Neural cell (in vitro differentiated cells): ENCODE measurements at regions not wholly inside any gene's neighbourhood (a gene's known extent, or its start where the extent isn't known, plus 50 kb on each side); places are given as distances from the start of the nearest gene placed in this dataset.

ENCODE experiments used
- H2AFZ ChIP-seq: fragments of 200-600, 300-800 bp; sonication (generic), shearing (Covaris generic); 2 replicates; pipeline ENCODE4 v1.6.0; 2014; ENCODE audit warnings: low read depth, mild to moderate bottlenecking, antibody characterized with exemption, low read length, moderate library complexity
- H3F3A ChIP-seq: fragments of 200-600 bp; shearing (Covaris generic); 2 replicates; pipeline ENCODE4 v1.6.1; 2016; ENCODE audit warnings: mild to moderate bottlenecking, moderate library complexity, mixed read lengths, antibody characterized with exemption, low read length; ENCODE audit not compliant: insufficient read depth, poor library complexity, severe bottlenecking
- H3K27ac ChIP-seq: fragments of 200-600, 300-800 bp; sonication (generic), shearing (Covaris generic); 2 replicates; pipeline ENCODE4 v1.5.1; 2014; ENCODE audit warnings: mild to moderate bottlenecking, low read length, moderate library complexity
- H3K27me3 ChIP-seq: fragments of 300-800, 200-600 bp; sonication (generic), shearing (Covaris generic); 2 replicates; pipeline ENCODE4 v1.6.0; 2014; ENCODE audit warnings: mild to moderate bottlenecking, low read depth, low read length, moderate library complexity; ENCODE audit not compliant: insufficient read depth
- H3K36me3 ChIP-seq: fragments of 300-800, 200-600 bp; sonication (generic), shearing (Covaris generic); 2 replicates; pipeline ENCODE4 v1.5.1; 2014; ENCODE audit warnings: mild to moderate bottlenecking, antibody characterized with exemption, low read length, moderate library complexity; ENCODE audit not compliant: insufficient read depth
- H3K4me2 ChIP-seq: fragments of 300-800, 200-600 bp; sonication (generic), shearing (Covaris generic); 2 replicates; pipeline ENCODE4 v1.6.0; 2014; ENCODE audit warnings: mild to moderate bottlenecking, low read length
- H3K4me3 ChIP-seq: fragments of 300-800, 200-600 bp; sonication (generic), shearing (Covaris generic); 2 replicates; pipeline ENCODE4 v1.5.1; 2014; ENCODE audit warnings: mild to moderate bottlenecking, low read length, moderate library complexity
- H3K79me2 ChIP-seq: fragments of 200-600 bp; shearing (Covaris generic); replicated peaks from 2 replicates; pipeline ENCODE4 v1.6.0; 2014; ENCODE audit warnings: mild to moderate bottlenecking, low read length, moderate library complexity; ENCODE audit not compliant: insufficient read depth
- H3K9ac ChIP-seq: fragments of 300-800, 200-600 bp; sonication (generic), shearing (Covaris generic); 2 replicates; pipeline ENCODE4 v1.6.1; 2016; ENCODE audit warnings: mild to moderate bottlenecking, low read length, mixed read lengths
- H3K9me2 ChIP-seq: fragments of 200-600 bp; shearing (Covaris generic); 2 replicates; pipeline ENCODE4 v1.6.1; 2016; ENCODE audit warnings: mild to moderate bottlenecking, low read length, mixed read lengths; ENCODE audit not compliant: insufficient read depth
- H3K9me3 ChIP-seq: fragments of 200-600, 300-800 bp; sonication (generic), shearing (Covaris generic); 2 replicates; pipeline ENCODE4 v1.6.1; 2016; ENCODE audit warnings: mild to moderate bottlenecking, mixed run types, low read length, moderate library complexity, mixed read lengths
- H4K20me1 ChIP-seq: fragments of 200-600 bp; shearing (Covaris generic); 2 replicates; pipeline ENCODE4 v1.6.1; 2016; ENCODE audit warnings: mild to moderate bottlenecking, mixed run types; ENCODE audit not compliant: insufficient read depth
- EP300 ChIP-seq: fragments of 450-650 bp; conservative IDR thresholded peaks from 2 replicates; pipeline ENCODE4 v1.6.1; 2014; ENCODE audit warnings: antibody characterized with exemption, mild to moderate bottlenecking, moderate library complexity; ENCODE audit not compliant: poor library complexity, severe bottlenecking
- EZH2 ChIP-seq: fragments of 200-600, 300-800 bp; shearing (Covaris generic), sonication (generic); IDR thresholded peaks from 2 replicates; pipeline ENCODE4 v1.6.1; 2014; ENCODE audit warnings: antibody characterized with exemption, low read length, borderline replicate concordance, mild to moderate bottlenecking; ENCODE audit not compliant: insufficient read depth, poor library complexity, severe bottlenecking
- MXI1 ChIP-seq: fragments of 450-650 bp; conservative IDR thresholded peaks from 2 replicates; pipeline ENCODE4 v1.6.1; 2014; ENCODE audit warnings: antibody characterized with exemption, mild to moderate bottlenecking; ENCODE audit not compliant: poor library complexity, severe bottlenecking
- POLR2AphosphoS5 ChIP-seq: IDR thresholded peaks from 2 replicates; pipeline ENCODE4 v1.6.1; 2012
- RAD21 ChIP-seq: fragments of 450-650 bp; conservative IDR thresholded peaks from 2 replicates; pipeline ENCODE4 v1.6.1; 2014; ENCODE audit warnings: antibody characterized with exemption, mild to moderate bottlenecking, moderate library complexity
- SMC3 ChIP-seq: fragments of 450-650 bp; conservative IDR thresholded peaks from 2 replicates; pipeline ENCODE4 v1.6.1; 2014; ENCODE audit warnings: antibody characterized with exemption, mild to moderate bottlenecking, moderate library complexity; ENCODE audit not compliant: poor library complexity
- TAF1 ChIP-seq: IDR thresholded peaks from 2 replicates; pipeline ENCODE4 v1.6.1; 2012; ENCODE audit warnings: low read depth
- TF ChIP-seq, protein P1 (sequence below): fragments of 450-650 bp; IDR thresholded peaks from 2 replicates; pipeline ENCODE4 v1.5.1; 2014; ENCODE audit warnings: antibody characterized with exemption, mild to moderate bottlenecking, moderate library complexity; ENCODE audit not compliant: poor library complexity, severe bottlenecking
- TF ChIP-seq, protein P2 (sequence below): IDR thresholded peaks from 2 replicates; pipeline ENCODE4 v1.6.1; 2012; ENCODE audit warnings: borderline replicate concordance

GRCh38 chr6:151757506-151757955 is 50.0 kb upstream of the ESR1 start:
- Histone ChIP-seq H3K9me2 (no peaks in the 10 kb centered on the region), H3K9ac (no peak overlapping the region), H3K4me3 (no peak overlapping the region), H3K27me3 (no peaks in the 10 kb centered on the region), H3K27ac (no peak overlapping the region), H4K20me1 (no peaks in the 10 kb centered on the region), H2AFZ (no peak overlapping the region), H3K79me2 (no peaks in the 10 kb centered on the region), H3K9me3 (no peaks in the 10 kb centered on the region), H3K4me2 (no peak overlapping the region), H3K36me3 (no peaks in the 10 kb centered on the region), H3F3A (no peaks in the 10 kb centered on the region)
- no peak for TF ChIP-seq EP300
- TF ChIP-seq, protein P1, sequence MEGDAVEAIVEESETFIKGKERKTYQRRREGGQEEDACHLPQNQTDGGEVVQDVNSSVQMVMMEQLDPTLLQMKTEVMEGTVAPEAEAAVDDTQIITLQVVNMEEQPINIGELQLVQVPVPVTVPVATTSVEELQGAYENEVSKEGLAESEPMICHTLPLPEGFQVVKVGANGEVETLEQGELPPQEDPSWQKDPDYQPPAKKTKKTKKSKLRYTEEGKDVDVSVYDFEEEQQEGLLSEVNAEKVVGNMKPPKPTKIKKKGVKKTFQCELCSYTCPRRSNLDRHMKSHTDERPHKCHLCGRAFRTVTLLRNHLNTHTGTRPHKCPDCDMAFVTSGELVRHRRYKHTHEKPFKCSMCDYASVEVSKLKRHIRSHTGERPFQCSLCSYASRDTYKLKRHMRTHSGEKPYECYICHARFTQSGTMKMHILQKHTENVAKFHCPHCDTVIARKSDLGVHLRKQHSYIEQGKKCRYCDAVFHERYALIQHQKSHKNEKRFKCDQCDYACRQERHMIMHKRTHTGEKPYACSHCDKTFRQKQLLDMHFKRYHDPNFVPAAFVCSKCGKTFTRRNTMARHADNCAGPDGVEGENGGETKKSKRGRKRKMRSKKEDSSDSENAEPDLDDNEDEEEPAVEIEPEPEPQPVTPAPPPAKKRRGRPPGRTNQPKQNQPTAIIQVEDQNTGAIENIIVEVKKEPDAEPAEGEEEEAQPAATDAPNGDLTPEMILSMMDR: no peak
- TF ChIP-seq, protein P2, sequence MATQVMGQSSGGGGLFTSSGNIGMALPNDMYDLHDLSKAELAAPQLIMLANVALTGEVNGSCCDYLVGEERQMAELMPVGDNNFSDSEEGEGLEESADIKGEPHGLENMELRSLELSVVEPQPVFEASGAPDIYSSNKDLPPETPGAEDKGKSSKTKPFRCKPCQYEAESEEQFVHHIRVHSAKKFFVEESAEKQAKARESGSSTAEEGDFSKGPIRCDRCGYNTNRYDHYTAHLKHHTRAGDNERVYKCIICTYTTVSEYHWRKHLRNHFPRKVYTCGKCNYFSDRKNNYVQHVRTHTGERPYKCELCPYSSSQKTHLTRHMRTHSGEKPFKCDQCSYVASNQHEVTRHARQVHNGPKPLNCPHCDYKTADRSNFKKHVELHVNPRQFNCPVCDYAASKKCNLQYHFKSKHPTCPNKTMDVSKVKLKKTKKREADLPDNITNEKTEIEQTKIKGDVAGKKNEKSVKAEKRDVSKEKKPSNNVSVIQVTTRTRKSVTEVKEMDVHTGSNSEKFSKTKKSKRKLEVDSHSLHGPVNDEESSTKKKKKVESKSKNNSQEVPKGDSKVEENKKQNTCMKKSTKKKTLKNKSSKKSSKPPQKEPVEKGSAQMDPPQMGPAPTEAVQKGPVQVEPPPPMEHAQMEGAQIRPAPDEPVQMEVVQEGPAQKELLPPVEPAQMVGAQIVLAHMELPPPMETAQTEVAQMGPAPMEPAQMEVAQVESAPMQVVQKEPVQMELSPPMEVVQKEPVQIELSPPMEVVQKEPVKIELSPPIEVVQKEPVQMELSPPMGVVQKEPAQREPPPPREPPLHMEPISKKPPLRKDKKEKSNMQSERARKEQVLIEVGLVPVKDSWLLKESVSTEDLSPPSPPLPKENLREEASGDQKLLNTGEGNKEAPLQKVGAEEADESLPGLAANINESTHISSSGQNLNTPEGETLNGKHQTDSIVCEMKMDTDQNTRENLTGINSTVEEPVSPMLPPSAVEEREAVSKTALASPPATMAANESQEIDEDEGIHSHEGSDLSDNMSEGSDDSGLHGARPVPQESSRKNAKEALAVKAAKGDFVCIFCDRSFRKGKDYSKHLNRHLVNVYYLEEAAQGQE: no peak
- no peak for TF ChIP-seq EZH2
- TF ChIP-seq POLR2AphosphoS5: no peak
- no peak for TF ChIP-seq RAD21
- no peak for TF ChIP-seq MXI1
- no peak for TF ChIP-seq TAF1
- TF ChIP-seq SMC3: no peak
